ENCODE measurements at regions not wholly inside any gene's neighbourhood (a gene's known extent, or its start where the extent isn't known, plus 50 kb on each side); places are given as distances from the start of the nearest gene placed in this dataset.

DNA sequence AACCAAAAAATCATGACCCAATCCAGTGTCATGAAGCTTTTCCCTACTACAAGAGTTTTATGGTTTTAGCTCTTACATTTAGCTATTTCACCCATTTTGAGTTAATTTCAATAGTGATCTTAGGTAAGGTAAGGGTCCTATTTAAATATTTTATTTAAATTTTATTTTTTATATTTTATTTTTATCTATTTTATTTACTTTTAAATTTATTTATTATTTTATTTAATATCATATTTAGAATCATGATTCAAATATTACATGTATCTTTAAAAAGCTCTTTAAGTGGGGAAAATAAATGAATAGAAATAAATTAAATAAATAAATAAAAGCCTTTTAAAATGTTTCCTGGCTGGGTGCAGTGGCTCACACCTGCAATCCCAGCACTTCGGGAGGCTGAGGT, 276.0 kb downstream of the SKIDA1 start:
- TF ChIP-seq, protein P1, sequence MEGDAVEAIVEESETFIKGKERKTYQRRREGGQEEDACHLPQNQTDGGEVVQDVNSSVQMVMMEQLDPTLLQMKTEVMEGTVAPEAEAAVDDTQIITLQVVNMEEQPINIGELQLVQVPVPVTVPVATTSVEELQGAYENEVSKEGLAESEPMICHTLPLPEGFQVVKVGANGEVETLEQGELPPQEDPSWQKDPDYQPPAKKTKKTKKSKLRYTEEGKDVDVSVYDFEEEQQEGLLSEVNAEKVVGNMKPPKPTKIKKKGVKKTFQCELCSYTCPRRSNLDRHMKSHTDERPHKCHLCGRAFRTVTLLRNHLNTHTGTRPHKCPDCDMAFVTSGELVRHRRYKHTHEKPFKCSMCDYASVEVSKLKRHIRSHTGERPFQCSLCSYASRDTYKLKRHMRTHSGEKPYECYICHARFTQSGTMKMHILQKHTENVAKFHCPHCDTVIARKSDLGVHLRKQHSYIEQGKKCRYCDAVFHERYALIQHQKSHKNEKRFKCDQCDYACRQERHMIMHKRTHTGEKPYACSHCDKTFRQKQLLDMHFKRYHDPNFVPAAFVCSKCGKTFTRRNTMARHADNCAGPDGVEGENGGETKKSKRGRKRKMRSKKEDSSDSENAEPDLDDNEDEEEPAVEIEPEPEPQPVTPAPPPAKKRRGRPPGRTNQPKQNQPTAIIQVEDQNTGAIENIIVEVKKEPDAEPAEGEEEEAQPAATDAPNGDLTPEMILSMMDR (IDR thresholded peaks at IDR 0.05), result no peak
- TF ChIP-seq POLR2AphosphoS5 (IDR thresholded peaks at IDR 0.05) (no peak), POLR2A (IDR thresholded peaks at IDR 0.05) (no peak)

Measured in stomach (tissue), 4 donors.